Heart left ventricle (tissue), 13 donors: ENCODE measurements at regions not wholly inside any gene's neighbourhood (a gene's known extent, or its start where the extent isn't known, plus 50 kb on each side); places are given as distances from the start of the nearest gene placed in this dataset.

Experiments
- POLR2A ChIP-seq, 2 donors: fragments of 450-650 bp; IDR thresholded peaks; one replicate each; pipeline ENCODE4 v1.6.1; 2017; ENCODE audit warnings: antibody characterized with exemption in 2 of 2, mild to moderate bottlenecking in 2 of 2, moderate library complexity in 2 of 2
- TF ChIP-seq, protein P1 (sequence below), 12 donors: fragments of 200-600 bp; sonication (generic) in 4 of 12; IDR thresholded peaks; one replicate each; pipeline versions ENCODE4 v1.5.0 to v1.8.0; 2018 to 2022; ENCODE audit warnings: antibody characterized with exemption in 12 of 12, mild to moderate bottlenecking in 5 of 12
- donor health status: ischemic (EF 13 %, LVEDD 7.1; RV severe dilation, severe dysfunction).
- donor health status: DM: no; HTN: yes; CAD: no.
- donor health status: DM: no; HTN: no; CAD: no.
- donor health status: ischemic (EF 25% LVEDD 6.9; RV normal size, moderate dysfunction).
- donor health status: ischemic (EF 25% LVEDD 5.7; RV mildly dilated, moderate dysfunction).
- donor health status: ischemic (EF 35%, LVEDD 5.7; RV mildly dilated, moderate dysfunction).
- donor health status: nonischemic (EF 11% LVEDD 7.7; RV severe dilation, severe dysfunction).
- donor health status: DM: yes; HTN: yes; CAD: no.
- donor health status: PGD.
- donor health status: ischemic (EF 29% LVEDD 5.4; RV normal size, mild dysfunction).
- donor health status: nonischemic (EF 23%, LVEDD 6.1; RV moderate dilation, normal function).

GRCh38 chr7:39888171-39888853 lies 61.7 kb upstream of the CDK13 start:
- TF ChIP-seq, protein P1, sequence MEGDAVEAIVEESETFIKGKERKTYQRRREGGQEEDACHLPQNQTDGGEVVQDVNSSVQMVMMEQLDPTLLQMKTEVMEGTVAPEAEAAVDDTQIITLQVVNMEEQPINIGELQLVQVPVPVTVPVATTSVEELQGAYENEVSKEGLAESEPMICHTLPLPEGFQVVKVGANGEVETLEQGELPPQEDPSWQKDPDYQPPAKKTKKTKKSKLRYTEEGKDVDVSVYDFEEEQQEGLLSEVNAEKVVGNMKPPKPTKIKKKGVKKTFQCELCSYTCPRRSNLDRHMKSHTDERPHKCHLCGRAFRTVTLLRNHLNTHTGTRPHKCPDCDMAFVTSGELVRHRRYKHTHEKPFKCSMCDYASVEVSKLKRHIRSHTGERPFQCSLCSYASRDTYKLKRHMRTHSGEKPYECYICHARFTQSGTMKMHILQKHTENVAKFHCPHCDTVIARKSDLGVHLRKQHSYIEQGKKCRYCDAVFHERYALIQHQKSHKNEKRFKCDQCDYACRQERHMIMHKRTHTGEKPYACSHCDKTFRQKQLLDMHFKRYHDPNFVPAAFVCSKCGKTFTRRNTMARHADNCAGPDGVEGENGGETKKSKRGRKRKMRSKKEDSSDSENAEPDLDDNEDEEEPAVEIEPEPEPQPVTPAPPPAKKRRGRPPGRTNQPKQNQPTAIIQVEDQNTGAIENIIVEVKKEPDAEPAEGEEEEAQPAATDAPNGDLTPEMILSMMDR (IDR thresholded peaks at IDR 0.05), result no peak
- TF ChIP-seq POLR2A (IDR thresholded peaks at IDR 0.05), result no peak
